ENCODE measurements at regions not wholly inside any gene's neighbourhood (a gene's known extent, or its start where the extent isn't known, plus 50 kb on each side); places are given as distances from the start of the nearest gene placed in this dataset.

DNA sequence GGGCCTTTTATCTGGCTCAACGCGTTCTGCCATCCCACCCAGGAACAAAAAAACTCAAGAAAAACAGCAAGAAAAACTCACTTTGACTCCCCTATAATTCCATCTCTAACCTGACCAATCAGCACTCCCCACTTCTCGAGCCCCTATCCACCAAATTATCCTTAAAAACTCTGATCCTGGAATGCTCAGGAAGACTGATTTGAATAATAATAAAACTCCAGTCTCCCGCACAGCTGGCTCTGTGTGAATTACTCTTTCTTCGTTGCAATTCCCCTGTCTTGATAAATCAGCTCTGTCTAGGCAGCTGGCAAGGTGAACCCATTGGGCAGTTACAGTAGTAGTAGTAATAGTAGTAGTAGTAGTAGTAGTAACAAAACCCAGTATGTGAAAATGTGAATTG, 165.7 kb upstream of the CASK start:
- TF ChIP-seq, protein P1, sequence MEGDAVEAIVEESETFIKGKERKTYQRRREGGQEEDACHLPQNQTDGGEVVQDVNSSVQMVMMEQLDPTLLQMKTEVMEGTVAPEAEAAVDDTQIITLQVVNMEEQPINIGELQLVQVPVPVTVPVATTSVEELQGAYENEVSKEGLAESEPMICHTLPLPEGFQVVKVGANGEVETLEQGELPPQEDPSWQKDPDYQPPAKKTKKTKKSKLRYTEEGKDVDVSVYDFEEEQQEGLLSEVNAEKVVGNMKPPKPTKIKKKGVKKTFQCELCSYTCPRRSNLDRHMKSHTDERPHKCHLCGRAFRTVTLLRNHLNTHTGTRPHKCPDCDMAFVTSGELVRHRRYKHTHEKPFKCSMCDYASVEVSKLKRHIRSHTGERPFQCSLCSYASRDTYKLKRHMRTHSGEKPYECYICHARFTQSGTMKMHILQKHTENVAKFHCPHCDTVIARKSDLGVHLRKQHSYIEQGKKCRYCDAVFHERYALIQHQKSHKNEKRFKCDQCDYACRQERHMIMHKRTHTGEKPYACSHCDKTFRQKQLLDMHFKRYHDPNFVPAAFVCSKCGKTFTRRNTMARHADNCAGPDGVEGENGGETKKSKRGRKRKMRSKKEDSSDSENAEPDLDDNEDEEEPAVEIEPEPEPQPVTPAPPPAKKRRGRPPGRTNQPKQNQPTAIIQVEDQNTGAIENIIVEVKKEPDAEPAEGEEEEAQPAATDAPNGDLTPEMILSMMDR (IDR thresholded peaks at IDR 0.05) = no peak
- TF ChIP-seq POLR2A (IDR thresholded peaks at IDR 0.05) = no peak
- no peak for TF ChIP-seq EP300 (IDR thresholded peaks at IDR 0.05)

All from ovary (tissue), 3 donors.